LoVo (cell line): ENCODE measurements at regions not wholly inside any gene's neighbourhood (a gene's known extent, or its start where the extent isn't known, plus 50 kb on each side); places are given as distances from the start of the nearest gene placed in this dataset.

Experiments
- DNase-seq: peaks from one replicate; pipeline ENCODE4 v3.0.0-alpha.2; 2016; ENCODE audit warnings: low spot score

DNA sequence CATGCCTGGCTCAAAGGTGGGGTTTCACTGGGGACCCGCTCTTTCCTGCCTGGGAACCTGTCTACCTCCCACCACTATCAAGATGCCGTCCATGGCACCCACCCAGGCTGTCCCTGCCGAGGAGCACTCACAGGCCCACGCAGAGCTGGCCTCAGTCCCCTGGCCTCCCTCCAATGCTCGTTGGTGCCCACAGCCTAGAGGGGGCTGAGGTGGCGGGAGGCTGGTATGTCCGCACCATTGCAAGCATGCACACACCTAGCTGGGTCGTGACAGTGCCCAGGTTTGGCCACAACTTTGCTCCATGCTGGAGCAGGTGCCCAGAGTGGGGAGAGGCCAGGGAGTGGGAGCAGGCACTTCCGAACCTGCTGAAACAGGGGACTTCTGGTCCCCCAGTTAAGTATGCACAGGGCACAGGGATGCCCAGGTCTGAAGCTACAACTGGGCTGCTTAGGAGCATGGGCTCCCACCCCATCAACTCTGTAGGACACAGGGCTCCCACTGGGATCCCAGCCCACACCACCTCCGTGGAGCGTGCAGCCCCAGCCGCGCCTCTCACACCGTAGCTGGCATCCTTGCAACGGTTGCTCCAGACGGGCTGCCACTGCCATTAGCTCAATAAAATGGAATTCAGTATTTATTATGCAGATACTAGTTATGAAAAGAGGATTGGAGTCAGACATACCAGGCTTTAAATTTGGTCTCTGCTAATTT, 1376.1 kb upstream of the TENM3 start:
- no peak for DNase-seq

DNA sequence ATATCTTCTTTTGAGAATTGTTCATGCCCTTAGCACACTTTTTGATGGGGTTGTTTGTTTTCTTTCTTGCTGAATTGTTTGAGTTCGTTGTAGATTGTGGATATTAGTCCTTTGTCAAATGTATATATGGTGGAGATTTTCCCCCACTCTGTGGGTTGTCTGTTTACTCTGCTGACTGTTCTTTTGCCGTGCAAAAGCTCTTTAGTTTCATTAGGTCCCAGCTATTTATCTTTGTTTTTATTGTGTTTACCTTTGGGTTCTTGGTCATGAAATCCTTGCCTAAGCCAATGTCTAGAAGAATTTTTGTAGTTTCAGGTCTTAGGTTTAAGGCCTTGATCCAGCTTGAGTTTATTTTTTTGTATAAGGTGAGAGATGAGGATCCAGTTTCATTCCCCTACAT, 1372.6 kb upstream of the TENM3 start:
- DNase-seq: no peak

DNA sequence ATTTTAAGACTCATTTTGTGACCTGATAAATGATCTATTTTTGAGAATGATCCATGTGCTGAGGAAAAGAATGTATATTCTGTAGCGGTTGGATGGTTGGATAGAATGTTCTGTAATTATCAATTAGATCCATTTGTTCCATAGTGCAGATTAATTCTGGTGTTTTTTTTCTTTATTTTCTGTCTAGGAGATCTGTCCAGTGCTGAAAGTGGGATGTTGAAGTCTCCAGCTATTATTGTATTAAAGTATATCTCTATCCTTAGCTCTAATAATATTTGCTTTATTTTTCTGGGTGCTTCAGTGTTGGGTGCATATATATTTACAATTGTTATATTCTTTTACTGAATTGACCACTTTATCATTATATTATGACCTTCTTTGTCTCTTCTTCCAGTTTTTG, 1344.9 kb upstream of the TENM3 start:
- DNase-seq: no peak

DNA sequence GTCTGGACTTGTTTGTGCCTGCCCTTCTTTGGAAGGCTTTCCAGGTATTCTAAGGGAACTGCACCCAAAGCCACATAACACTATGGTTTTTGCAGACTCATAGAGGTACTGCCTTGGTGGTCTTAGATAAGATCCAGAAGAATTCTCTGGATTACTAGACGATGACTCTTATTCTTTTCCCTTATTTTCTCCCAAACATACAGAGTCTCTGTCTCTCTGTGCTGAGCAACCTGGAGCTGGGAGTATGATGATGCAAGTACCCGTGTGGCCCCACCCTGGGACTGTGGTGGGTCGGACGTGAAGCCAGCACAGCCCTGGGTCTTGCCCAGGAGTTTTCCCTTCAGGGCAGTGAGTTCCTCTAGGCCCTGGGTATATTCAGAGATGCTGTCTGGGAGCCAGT, 1342.4 kb upstream of the TENM3 start:
- DNase-seq: no peak

DNA sequence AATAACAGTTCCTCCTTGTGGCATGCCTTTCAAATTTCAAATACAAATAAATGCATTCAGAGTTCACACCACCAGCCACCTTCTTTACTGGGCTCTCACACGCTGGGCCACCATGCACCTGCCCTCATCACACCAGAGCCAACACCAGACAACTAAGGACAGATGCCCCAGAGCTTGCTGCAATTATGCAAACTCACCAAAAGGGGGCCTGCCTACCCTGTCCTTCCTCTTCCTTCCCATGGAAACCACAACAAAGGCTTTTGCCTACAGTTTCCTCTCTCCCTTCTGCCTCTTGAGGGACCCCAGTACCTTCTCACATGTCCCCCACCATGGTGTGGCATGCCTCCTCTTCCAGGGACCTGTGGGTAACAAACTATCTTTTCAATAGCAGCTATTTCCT, 1333.9 kb upstream of the TENM3 start:
- DNase-seq: no peak

DNA sequence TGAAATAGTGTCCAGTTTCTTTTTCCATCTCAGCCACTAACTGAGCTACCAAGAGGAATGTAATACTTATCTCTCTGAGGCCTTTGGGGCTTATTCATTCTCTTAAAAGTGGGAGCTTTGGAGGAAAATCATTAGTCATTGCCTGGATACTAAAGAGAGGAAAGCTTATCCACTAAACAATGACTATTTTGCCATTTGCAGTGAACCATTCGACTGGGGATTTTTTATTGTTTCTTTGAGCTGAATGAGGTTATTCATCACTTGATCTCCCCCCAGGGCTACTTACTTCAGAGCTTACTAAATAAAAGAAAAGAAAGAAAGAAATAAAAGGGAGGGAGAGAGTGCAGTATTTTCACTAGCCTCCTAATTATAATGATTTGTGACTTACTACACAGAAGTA, 1329.5 kb upstream of the TENM3 start:
- no peak for DNase-seq

DNA sequence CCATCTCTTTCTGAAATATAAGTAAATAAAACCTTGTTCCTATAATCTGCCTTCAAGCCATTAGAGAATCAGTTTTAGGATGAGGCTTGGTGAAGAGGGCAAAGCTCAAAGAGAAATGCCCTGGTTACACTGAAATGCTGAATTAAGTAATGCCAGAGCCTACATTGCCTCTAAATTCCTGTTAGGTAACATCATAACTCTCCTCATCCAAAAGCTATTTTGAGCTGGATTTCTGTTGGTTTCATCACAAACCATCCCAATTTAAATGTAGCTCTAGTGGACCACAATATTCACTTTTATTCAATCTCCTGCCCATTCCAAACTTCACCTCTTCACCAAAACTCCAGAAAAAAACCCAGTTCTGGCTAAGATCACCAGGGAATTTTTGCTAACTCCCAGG, 1319.7 kb upstream of the TENM3 start:
- DNase-seq: no peak

DNA sequence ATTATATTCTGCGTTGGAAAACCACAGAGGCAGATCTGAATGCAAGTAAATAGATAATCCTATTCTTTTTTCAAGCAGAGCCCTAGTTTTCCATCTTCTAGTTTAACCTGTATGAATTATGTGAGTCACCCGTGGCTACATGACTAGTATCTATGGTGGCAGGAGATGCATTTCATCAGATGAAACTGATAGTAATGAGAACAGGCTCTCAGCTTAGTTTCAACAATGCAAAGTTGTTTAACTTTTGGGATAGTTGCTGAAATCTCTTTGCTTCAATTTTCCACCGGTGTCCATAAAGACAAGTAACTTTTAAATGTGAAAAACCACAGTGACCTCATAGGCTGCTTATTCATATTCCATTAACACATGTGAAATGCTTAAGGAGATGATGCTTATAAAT, 1317.4 kb upstream of the TENM3 start:
- no peak for DNase-seq

DNA sequence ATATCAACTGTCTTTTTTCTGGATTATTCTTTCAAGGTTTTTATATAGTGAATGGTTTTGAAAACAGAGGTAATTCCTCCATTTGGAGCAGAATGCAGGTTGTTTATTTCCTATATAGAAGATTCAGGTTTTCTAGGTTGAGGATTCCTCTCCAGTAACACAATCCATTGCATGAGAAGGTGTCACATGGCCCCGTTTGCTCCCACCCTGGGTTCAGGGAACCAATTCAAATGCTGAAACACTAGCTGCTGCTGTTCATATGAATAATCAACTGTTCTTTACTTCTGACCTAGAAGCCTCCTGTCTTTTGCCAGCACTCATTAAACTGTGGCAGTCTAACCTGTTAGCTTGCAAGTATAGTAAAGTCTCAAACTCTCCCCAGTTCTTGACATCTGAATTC, 1316.9 kb upstream of the TENM3 start:
- DNase-seq: no peak

DNA sequence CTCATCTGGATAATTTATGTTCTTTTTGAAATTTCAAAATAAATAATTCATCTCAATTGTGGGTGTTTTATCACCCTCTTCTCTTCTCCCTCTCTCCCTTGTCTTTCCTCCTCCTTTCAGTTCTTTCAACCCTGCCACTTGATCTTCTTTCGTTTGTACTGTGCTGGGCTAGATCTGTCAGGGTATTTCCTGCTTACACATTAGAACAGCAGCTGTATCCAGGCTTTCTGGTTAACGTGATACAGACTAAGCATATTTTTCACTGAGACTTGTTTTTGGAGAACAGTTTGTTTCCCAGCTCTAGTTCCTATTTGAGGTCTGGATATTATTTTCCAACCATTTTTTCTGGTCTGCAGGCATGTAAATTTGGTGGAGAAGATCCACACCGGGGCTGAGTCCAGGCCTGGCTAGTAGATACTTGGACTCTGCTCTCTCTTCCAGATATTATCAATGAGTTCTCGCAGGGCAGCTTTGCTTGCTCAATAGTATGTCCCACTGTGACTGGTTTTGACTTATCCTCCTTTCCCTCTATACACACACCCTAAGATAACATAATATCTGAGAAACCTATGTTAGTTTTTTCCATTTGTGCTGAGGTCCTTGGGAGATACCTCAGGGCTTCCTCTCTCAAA, 1310.7 kb upstream of the TENM3 start:
- DNase-seq: no peak

DNA sequence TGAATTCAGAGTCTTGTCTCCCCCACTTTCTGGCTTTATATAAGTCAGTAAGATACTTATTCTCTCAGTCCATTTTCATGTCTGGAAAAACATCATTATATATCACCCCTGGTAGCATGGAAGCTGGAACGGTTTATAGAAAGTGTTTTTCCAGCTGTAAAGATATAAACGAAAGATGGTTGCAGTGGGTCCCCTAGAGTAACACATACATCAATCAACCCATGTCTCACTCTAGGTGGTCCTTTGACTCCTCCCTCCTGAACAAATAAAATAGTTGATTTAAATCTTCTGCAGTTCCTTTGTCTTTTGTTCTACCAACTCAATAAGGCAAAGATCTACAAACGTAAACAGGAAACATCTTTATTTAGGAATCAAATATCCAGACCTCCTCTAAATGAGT, 1306.1 kb upstream of the TENM3 start:
- DNase-seq: no peak

DNA sequence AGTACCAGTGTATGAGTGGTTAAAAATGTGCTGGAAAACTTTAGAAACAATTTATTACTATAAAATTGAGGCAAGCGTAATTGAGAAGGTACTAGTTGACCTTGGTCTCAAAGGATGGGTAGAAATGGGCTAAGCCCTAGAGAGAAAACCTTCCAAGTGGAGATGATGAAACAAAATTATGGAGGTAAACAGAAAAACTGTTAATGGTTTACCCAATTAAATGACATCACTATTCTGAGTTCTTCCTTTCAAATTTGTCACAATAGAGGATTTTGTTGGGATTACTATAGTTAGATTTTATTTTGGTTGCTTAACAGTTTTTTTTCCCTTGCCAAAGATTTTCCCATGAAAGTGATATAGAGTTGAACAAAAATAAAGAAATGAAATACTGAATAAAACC, 1302.5 kb upstream of the TENM3 start:
- no peak for DNase-seq

DNA sequence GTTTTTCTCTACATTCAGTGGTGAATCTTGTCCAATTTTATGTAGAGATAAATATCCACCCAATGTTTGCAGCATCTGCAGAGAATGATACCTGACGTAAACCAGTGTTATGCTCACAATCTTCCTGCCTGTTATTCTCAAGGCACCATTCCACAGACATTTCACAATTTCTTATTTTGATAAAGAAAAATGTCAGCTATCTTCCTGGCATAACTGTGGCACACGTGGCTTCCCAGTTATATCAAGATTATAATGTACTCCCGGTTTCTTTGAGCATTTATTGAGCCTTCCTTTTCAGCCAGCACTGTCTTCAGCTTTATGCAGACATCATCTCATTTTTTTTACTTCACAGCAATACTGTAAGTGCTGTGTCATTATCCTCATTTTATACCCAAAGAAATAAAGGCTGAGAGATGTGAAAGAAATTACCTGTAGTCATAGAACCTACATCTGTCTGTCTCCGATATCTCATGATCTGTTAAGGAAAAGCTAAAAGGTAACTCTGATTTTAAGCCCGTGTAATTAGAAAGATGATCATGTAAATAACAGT, 1300.8 kb upstream of the TENM3 start:
- no peak for DNase-seq

DNA sequence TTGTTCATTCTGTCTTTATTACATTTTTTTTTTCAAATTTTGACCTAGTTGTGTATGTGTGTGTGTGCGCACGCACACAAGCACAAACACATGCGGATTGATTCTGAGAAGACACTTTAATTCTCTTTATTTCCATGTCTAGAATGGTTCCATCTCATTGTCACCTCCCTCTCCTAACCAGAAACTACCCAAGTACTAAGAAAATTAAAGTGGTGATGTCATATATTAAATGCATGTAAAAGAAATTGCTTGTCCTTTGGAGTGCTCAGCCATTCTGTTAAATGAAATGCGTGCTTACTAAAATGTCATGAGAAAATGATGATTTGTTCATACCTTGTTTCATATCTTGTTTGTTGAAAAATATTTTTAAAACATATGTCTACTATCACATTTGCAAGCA, 1297.0 kb upstream of the TENM3 start:
- DNase-seq: no peak

DNA sequence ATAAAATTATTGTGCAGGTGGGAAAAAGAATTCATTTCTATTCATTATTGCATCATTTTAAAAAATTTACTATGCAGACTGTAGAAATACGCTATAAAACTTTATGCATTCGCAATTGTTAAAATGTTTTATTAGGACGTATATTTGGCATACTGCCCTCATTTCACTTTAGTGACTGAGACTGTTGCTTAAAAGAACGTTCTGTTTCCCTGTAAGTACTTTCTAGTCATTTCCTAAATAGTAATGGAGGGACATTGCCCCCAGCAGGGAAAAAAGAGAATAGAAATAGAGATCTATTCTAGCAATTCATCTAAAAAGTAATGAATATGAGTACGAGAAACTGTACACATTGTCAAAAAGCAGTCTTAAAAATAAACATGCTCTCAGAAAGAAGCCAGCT, 1295.8 kb upstream of the TENM3 start:
- DNase-seq: no peak

DNA sequence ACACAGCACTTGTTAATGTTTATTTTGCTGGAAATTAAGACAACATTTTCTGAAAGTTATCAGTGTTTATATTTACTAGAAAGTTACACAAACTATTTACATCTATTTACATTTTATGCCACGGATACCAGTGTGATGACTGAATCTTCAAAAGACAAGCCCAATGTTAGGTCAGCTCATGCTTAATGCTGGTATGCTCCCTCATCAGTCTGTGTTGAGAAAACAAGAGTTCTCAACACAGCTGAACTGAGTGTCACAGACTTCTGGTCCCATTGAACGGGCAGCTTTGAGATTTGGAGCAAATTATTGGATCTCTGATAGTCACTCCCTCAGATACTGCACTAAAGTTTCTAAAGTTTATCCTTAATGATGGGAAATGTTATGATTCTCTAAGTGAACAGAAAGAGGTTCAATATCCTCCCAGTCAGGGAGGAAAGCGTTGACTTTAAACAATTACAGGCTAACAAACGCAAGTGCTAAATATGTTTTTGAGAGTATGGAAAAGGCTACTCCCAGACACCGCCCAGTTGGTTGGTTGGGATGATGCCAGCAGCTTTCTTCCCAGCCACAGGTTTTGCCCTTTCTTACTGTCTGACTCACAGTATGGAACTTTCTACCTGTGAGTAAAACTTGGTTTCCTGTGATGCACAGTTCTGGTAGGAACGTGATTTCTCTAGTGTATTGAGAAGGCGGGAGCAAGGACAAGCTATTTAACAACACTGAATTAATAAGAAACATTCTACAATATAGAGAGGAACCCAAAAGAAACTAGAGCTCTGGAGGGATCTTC, 1293.6 kb upstream of the TENM3 start:
- no peak for DNase-seq

DNA sequence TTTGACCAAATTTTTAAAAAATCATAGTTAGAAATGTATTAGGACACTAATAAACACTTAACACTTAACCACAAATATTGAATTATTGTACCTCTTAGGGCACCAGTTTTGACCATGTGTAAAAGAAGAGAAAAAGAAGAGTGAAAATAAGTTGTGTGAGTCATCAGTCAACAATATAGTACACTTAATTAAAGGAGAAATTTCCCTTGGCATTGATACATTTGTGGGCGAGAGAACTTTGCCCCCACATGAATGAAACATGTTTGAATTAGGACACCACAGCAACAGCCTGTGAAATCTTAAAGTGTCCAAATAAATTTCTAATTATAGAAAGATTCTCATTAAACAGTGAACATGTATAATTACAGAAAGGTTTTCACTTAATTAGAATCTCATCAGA, 1292.8 kb upstream of the TENM3 start:
- DNase-seq: no peak

DNA sequence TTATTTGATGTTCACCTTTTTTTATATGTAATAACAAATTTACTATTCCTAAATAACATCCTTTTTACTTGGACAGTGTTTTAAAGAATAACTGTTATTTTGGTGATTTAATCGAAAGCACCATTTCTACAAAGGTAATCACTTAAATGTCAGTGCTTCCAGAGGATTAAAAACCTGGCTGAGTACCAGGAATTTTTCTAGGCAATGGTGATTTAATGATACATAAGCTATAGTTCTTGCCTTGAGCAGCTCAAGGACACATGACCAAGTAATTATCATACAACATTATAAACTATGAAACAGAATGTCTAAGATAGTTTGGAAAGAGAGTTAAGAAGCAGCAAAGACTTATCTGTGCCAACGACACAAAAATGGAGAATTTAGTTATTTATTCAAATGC, 1291.9 kb upstream of the TENM3 start:
- no peak for DNase-seq

DNA sequence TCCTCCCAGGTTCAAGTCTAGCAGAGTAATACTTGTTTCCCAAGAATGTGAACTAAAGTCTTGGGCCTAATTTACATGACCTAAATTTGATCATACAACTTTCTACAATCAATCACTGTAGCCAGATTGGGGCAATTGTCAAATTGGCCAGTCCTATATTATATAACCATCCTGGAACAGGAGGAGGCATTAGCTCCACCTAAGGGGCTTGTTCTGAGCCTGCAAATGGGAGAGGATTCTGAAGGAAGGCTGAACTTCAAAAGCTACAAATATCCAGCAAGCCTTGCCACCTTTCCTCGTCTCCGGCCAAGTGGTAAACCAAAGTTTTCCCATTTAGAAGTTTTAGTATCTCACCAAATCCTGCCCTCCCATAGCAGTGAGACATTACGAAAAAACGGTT, 1289.6 kb upstream of the TENM3 start:
- no peak for DNase-seq

DNA sequence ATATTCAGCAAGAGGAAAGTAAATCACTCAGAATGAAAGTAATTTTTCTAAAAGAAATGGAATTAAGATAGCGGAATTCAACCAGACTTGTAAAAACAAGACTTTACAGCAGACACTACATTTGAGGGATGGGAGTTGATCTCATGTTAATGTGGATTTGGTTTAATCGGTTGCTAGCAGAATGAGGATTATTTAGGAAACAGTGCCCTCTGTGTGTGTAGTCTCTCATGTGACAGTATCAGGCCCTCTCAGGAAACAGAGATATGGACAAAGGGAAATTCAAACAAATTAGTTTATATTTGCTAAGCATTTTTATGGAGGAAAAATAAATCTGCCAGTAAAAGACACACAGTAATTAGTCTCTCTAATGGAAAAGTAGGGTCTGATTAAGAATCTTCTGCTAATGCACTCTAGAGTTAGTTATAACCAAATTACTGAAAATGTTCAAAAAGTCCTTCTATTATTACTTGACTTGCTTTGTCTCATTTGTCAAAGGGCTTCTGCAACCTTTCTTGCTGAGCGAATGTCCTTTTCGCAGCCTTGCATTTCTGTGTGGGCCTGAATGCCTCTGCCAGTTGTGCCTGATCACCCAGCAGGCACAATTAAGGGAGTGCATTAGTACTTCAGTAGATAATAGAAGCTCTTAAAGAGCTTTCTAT, 1282.3 kb upstream of the TENM3 start:
- DNase-seq: no peak

DNA sequence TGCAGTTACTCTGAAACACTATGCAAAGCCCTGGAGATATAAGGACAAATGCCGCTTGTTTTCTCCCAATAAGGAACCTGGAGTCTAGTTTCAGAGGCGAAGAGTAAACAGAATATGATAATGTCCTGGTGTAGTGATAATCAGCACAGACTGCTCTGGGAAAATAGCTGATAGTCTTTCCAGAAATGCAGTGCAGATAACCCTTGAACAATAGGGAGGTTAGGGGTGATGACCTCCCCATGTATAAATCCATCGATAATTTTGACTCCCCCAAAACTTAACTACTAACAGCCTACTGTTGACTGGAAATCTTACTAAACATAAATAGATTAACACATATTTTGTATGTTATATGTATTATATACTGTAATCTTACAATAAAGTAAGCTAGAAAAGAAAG, 1280.9 kb upstream of the TENM3 start:
- no peak for DNase-seq

DNA sequence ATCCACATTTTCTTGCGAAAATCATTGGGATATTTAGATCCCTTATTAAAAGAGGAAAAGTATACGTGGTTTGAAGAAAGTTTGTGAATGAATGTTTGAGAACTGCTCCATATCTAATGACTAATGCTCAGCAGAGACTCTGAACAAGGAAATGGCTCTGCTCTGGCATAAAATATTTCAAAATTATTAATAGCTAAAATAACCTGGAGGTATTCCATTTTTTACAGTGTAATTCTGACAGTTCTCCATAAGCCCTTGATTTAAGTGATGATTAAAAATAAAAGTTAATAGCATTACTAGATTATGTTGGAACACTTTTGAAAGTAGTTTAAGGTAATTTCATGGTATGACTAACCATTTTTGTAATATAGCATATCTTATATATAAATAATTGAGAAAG, 1276.9 kb upstream of the TENM3 start:
- DNase-seq: no peak

DNA sequence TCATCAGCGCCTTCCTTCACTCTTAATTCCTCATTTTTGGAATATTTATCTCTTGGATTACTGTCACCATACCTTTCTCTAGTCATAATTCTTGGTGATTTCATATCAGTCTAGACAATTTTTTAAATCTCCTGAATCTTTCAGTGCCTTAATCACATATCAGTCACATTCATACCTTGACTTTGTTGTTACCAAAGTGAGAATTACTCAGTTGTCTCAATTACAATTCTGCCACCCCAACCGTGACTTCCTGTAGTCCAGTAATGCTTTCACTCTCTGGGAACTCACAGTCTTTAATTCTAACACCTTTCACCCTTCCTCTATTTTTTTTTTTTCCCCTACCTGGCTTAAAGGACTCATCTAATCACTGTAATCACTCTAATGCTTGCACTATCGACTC, 1275.3 kb upstream of the TENM3 start:
- DNase-seq: no peak
